Fibroblast of villous mesenchyme (primary cell): ENCODE measurements at regions not wholly inside any gene's neighbourhood (a gene's known extent, or its start where the extent isn't known, plus 50 kb on each side); places are given as distances from the start of the nearest gene placed in this dataset.
A peak's percentile ranks its signal among the peaks of the same experiment; 100 is the strongest.

Experiments used
- DNase-seq: peaks from one replicate; pipeline ENCODE4 v3.0.0-alpha.2; 2010; ENCODE audit warnings: low read depth
- H3K4me3 ChIP-seq: 2 replicates; pipeline ENCODE4 v1.5.1; 2011; ENCODE audit warnings: low read depth, mild to moderate bottlenecking, low read length
- CTCF ChIP-seq: IDR thresholded peaks from 2 replicates; pipeline ENCODE4 v1.5.1; 2012; ENCODE audit warnings: low read depth, mild to moderate bottlenecking, low read length; ENCODE audit not compliant: insufficient read depth

- TF ChIP-seq CTCF, result no peak
- no peak overlapping the region for H3K4me3 ChIP-seq
- DNase-seq, result no peak
These were observed 314.3 kb downstream of the DYSF start for GRCh38 chr2:71767663-71768062.

DNA sequence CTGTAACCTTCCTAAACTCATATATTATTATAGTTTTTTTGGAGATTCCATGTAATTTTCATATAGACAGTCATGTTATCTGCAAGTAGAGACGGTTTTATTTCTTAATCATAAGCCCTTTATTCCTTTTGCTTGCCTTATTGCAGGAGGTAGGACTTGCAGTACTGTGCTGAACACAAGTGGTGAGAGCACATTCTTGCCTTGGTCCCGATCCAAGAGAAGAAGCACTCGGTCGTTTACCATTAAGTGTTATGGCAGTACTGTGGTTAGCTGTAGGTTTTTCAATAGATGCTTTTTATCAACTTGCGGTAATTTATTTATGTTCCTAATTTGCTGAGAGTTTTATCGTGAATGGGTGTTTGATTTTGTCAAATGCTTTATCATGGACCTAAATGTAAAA is 305.7 kb downstream of the DYSF start:
- no peak overlapping the region for H3K4me3 ChIP-seq
- no peak for TF ChIP-seq CTCF
- peak; percentile 45 for DNase-seq

DNA sequence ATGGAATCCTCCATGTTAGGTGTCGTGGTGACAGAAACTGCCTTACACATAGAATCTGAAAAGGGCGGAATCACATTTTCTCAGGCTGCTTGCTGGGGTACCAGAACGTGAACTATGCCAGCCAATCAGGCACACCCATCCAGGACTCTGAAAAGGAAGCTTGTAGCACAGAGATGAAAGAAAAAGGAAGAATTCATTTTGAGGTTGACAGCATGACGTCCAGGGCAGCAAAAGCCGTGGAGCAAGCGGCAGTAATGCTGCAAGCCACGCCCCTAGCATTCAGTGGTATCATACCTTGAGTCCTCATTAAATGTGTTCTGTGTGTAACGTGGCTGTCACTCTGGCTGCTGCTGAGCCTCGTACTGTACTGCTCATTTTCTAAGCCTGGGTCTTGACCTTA is 304.0 kb downstream of the DYSF start:
- no peak overlapping the region for H3K4me3 ChIP-seq
- TF ChIP-seq CTCF, result no peak
- no peak for DNase-seq

DNA sequence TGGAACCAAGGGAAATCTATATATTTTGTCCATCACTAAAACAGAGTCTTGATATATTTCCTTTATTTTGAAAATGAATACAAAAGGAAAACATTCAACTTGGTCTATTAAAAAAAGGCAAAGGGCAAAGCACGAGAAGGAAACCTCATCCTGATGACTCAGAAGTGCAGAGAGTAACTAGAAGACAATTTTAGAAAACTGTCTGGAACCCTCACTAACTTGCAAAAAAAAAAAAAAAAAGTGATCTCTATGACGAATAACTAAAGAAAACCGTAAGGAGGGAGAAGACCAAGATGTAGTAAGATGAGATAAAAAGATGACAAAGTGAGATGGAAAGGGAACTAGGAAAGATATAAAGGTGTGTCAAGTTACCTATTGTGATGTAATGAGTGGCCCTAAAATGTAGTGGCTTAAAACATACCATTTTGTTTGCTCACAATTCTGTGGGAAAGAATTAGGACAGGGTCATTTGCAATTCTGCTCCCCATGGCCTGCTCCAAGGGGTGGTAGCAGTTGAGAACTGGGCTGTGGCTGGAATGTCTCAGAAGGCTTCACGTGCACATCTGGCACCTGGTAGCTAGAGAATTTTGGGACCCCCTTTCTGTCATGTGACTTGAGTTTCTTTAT is 303.0 kb downstream of the DYSF start:
- TF ChIP-seq CTCF, result no peak
- no peak overlapping the region for H3K4me3 ChIP-seq
- peak; percentile 50 for DNase-seq

- no peak overlapping the region for H3K4me3 ChIP-seq
- no peak for DNase-seq
- TF ChIP-seq CTCF, result no peak
These were observed 298.2 kb downstream of the DYSF start for GRCh38 chr2:71751590-71751989.

DNA sequence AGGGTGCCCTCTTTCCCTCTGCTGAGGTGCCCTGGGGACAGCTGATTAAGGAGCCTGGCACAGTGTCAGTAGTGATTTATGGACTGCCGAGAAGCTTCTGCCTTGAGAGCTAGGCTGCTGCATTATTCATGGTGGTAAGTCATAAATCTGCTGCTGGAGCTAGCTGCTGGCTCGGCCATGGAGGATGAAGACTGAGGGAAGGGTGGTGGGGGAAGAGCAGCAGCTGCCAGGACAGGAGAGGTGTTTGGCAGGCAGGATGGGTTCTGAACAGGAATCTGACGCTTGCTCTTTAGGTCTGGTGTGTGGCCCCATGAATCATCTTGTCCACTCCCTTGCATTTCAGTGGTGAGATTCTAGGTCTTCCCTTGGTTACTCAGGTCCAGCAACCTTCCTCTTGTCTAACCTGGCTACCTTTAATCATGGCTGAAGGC is 296.3 kb downstream of the DYSF start:
- no peak overlapping the region for H3K4me3 ChIP-seq
- peak; percentile 31 for DNase-seq
- no peak for TF ChIP-seq CTCF

DNA sequence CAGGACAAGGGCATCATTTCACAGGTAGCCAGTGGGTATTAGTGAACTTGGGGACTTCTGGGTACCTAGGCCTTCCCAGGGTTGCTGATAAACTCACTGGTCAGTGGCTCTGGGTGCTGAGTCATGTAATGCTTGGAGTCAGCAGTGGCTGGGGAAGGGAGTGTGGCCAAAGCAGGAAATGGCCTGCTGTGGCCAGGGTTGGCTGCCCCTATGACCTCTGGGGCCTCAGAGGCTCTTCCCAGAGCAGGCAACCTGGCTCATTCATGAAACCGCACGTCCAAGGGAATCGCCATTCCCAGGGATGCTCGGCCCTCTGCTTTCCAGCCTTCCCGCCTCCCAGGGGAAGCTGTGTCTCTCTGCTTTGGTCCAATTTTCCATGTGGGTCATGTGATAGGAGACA is 294.9 kb downstream of the DYSF start:
- TF ChIP-seq CTCF, result no peak
- H3K4me3 ChIP-seq, result no peak overlapping the region
- DNase-seq, result peak; percentile 58
